HCT116 (cell line): ENCODE measurements at regions not wholly inside any gene's neighbourhood (a gene's known extent, or its start where the extent isn't known, plus 50 kb on each side); places are given as distances from the start of the nearest gene placed in this dataset.

Experiments
- ATAC-seq: fragments of 200-7000 bp; cut with Tn5 transposase; 2 replicates; pipeline ENCODE4 v1.9.1; 2020; ENCODE audit warnings: mild to moderate bottlenecking, moderate library complexity
- BruUV-seq: library from RNA; stranded (reverse); fragments of 400-500 nt; replicated peaks from 2 replicates; lab custom pipeline; 2021; lab: Mats Ljungman, UMichigan
- CTCF ChIA-PET: fragments of 300-600 bp; sonication (Branson Sonifier 250); formaldehyde crosslinking; loops from one replicate; lab custom pipeline; 2021; ENCODE audit warnings: antibody characterized with exemption; lab: Charles Lee
- POLR2A ChIA-PET: fragments of 300-600, 350-600 bp; sonication (Branson Sonifier 250); formaldehyde crosslinking; loops from one replicate; lab custom pipeline; 2021; ENCODE audit warnings: antibody characterized with exemption; lab: Charles Lee
- RAD21 ChIA-PET, 2 experiments: fragments of 300-600 bp; sonication (Branson Sonifier 250); formaldehyde crosslinking; loops; one replicate each; lab custom pipeline; 2023; ENCODE audit warnings: low total read pairs in 2 of 2; ENCODE audit not compliant: uncharacterized antibody in 2 of 2, unreplicated experiment in 2 of 2, low non-redundant PET in 1 of 2; lab: Charles Lee
- DNase-seq: peaks from one replicate; pipeline ENCODE4 v3.0.0-alpha.2; 2010; ENCODE audit warnings: low read depth, low spot score
- H2AFZ ChIP-seq: fragments of 200-600 bp; shearing (Covaris generic), sonication (generic); 2 replicates; pipeline ENCODE4 v1.6.1; 2017; ENCODE audit warnings: low read depth, mixed run types, mixed read lengths, antibody characterized with exemption, low read length; ENCODE audit not compliant: poor library complexity, severe bottlenecking
- H3K27ac ChIP-seq: 2 replicates; pipeline ENCODE4 v1.5.1; 2012; ENCODE audit warnings: low read depth, low read length
- H3K27me3 ChIP-seq: fragments of 200-600 bp; sonication (generic); 2 replicates; pipeline ENCODE4 v1.6.1; 2016; ENCODE audit warnings: mixed run types, low read length, mixed read lengths; ENCODE audit not compliant: insufficient read depth
- H3K36me3 ChIP-seq, 2 experiments: fragments of 200-500 bp in 1 of 2; fragments of 200-600 bp in 1 of 2; sonication (Bioruptor generic) in 1 of 2; sonication (generic) in 1 of 2; 2 replicates each; pipeline versions ENCODE4 v1.5.1 to v1.6.1; 2014 to 2016; ENCODE audit warnings: low read length in 2 of 2, inconsistent platforms in 1 of 2, mixed read lengths in 1 of 2, mixed run types in 1 of 2; ENCODE audit not compliant: insufficient read depth in 2 of 2, control insufficient read depth in 1 of 2
- H3K4me1 ChIP-seq, 2 experiments: fragments of 200-600 bp in 1 of 2; sonication (generic) in 1 of 2; 2 replicates each; pipeline versions ENCODE4 v1.5.1 to v1.6.1; 2012 to 2017; ENCODE audit warnings: low read length in 2 of 2, inconsistent platforms in 1 of 2, mild to moderate bottlenecking in 1 of 2, mixed read lengths in 1 of 2, mixed run types in 1 of 2, moderate library complexity in 1 of 2; ENCODE audit not compliant: insufficient read depth in 2 of 2, control insufficient read depth in 1 of 2
- H3K4me2 ChIP-seq: fragments of 200-600 bp; sonication (generic); 2 replicates; pipeline ENCODE4 v1.6.1; 2017; ENCODE audit warnings: mixed run types, low read length, mixed read lengths
- H3K4me3 ChIP-seq, 2 experiments: fragments of 200-600 bp in 1 of 2; sonication (generic) in 1 of 2; replicated peaks in 1 of 2; 2 replicates each; pipeline ENCODE4 v1.5.1; 2011 to 2016; ENCODE audit warnings: low read length in 2 of 2, control low read depth in 1 of 2, low read depth in 1 of 2, mild to moderate bottlenecking in 1 of 2, mixed read lengths in 1 of 2, mixed run types in 1 of 2
- H3K79me2 ChIP-seq: fragments of 200-600 bp; sonication (generic); 2 replicates; pipeline ENCODE4 v1.6.1; 2017; ENCODE audit warnings: mild to moderate bottlenecking, mixed run types, low read length, moderate library complexity, mixed read lengths; ENCODE audit not compliant: insufficient read depth
- H3K9ac ChIP-seq: fragments of 200-600 bp; sonication (generic); 2 replicates; pipeline ENCODE4 v1.6.1; 2016; ENCODE audit warnings: low read length, mixed read lengths
- H3K9me2 ChIP-seq: fragments of 200-600 bp; sonication (generic), shearing (Covaris generic); 2 replicates; pipeline ENCODE4 v1.6.1; 2017; ENCODE audit warnings: mixed run types, mild to moderate bottlenecking, moderate library complexity; ENCODE audit not compliant: insufficient read depth
- H3K9me3 ChIP-seq, 2 experiments: fragments of 200-500 bp in 1 of 2; fragments of 200-600 bp in 1 of 2; sonication (Bioruptor generic) in 1 of 2; sonication (generic) in 1 of 2; 2 replicates each; pipeline ENCODE4 v1.6.1; 2014 to 2017; ENCODE audit warnings: low read length in 2 of 2, mixed read lengths in 2 of 2, inconsistent platforms in 1 of 2, low read depth in 1 of 2, mild to moderate bottlenecking in 1 of 2, mixed run types in 1 of 2, moderate library complexity in 1 of 2; ENCODE audit not compliant: control insufficient read depth in 1 of 2, insufficient read depth in 1 of 2
- H4K20me1 ChIP-seq: fragments of 200-600 bp; sonication (generic), shearing (Covaris generic); 2 replicates; pipeline ENCODE4 v1.6.1; 2017; ENCODE audit warnings: mixed run types, mild to moderate bottlenecking, moderate library complexity; ENCODE audit not compliant: insufficient read depth
- CBX3 ChIP-seq: IDR thresholded peaks from 2 replicates; pipeline ENCODE4 v1.6.1; 2012; ENCODE audit warnings: low read depth
- CTCF ChIP-seq, 3 experiments: fragments of 200-600 bp in 1 of 3; sonication (generic) in 1 of 3; IDR thresholded peaks in 2 of 3; conservative IDR thresholded peaks in 1 of 3; 2 replicates each; pipeline ENCODE4 v1.5.1; 2012 to 2017; ENCODE audit warnings: low read depth in 2 of 3, low read length in 2 of 3, antibody characterized with exemption in 1 of 3, borderline replicate concordance in 1 of 3, control low read depth in 1 of 3, mild to moderate bottlenecking in 1 of 3, mixed read lengths in 1 of 3, mixed run types in 1 of 3, moderate library complexity in 1 of 3; ENCODE audit not compliant: insufficient read depth in 1 of 3
- EZH2 ChIP-seq: fragments of 200-600 bp; sonication (generic); IDR thresholded peaks from 2 replicates; pipeline ENCODE4 v1.6.1; 2017; ENCODE audit warnings: antibody characterized with exemption, mixed run types
- FOSL1 ChIP-seq: IDR thresholded peaks from 2 replicates; pipeline ENCODE4 v1.6.1; 2012; ENCODE audit warnings: low read depth
- MAX ChIP-seq: IDR thresholded peaks from 2 replicates; pipeline ENCODE4 v1.6.1; 2012
- REST ChIP-seq: IDR thresholded peaks from 2 replicates; pipeline ENCODE4 v1.6.1; 2012; ENCODE audit warnings: low read depth
- intact Hi-C: fragments of 100-400 bp; cut with micrococcal nuclease; formaldehyde crosslinking; loops from 2 replicates; pipeline ENCODE4 v1.10.0; 2022

GRCh38 chr21:15558884-15559283 is 170.9 kb upstream of the USP25 start:
- POLR2A ChIA-PET: no interaction called here
- Histone ChIP-seq H3K79me2 (no peaks in the 10 kb centered on the region), H3K4me2 (no peak overlapping the region), H3K27ac (no peak overlapping the region), H2AFZ (no peak overlapping the region), H3K9me3 (no peaks in the 10 kb centered on the region), H3K4me3 (no peak overlapping the region), H4K20me1 (no peaks in the 10 kb centered on the region), H3K27me3 (no peaks in the 10 kb centered on the region), H3K9me2 (no peaks in the 10 kb centered on the region), H3K9ac (no peak overlapping the region), H3K4me1 (no peaks in the 10 kb centered on the region), H3K36me3 (no peaks in the 10 kb centered on the region)
- CTCF ChIA-PET: no interaction called here
- TF ChIP-seq FOSL1: no peak
- TF ChIP-seq CBX3: no peak
- TF ChIP-seq CTCF (IDR thresholded peaks at IDR 0.05 in 2 of 3, conservative IDR thresholded peaks at IDR 0.05 in 1 of 3; ENCODE audit: borderline replicate concordance in 1 of 3, insufficient read depth in 1 of 3, low read depth in 2 of 3, low read length in 2 of 3): no peak
- no peak for TF ChIP-seq MAX
- TF ChIP-seq REST: no peak
- no peak for TF ChIP-seq EZH2
- no TSS peak for BruUV-seq
- RAD21 ChIA-PET: no interaction called here
- intact Hi-C loops: no loop called here
- ATAC-seq: no peak
- no peak for DNase-seq
